WERI-Rb-1 (cell line): ENCODE measurements at regions not wholly inside any gene's neighbourhood (a gene's known extent, or its start where the extent isn't known, plus 50 kb on each side); places are given as distances from the start of the nearest gene placed in this dataset.

Experiments used
- DNase-seq: peaks from one replicate; pipeline ENCODE4 v3.0.0-alpha.2; 2020
- H3K27ac ChIP-seq: fragments of 250-450 bp; sonication (Bioruptor Pico); 2 replicates; pipeline ENCODE4 v1.5.1; 2020; ENCODE audit warnings: mild to moderate bottlenecking, moderate library complexity
- H3K27me3 ChIP-seq: fragments of 250-450 bp; sonication (Bioruptor Pico); 2 replicates; pipeline ENCODE4 v1.5.1; 2021; ENCODE audit warnings: mild to moderate bottlenecking, low read depth, moderate library complexity; ENCODE audit not compliant: insufficient read depth, severe bottlenecking
- H3K36me3 ChIP-seq: fragments of 250-450 bp; sonication (Bioruptor Pico); 2 replicates; pipeline ENCODE4 v1.5.1; 2020; ENCODE audit warnings: mild to moderate bottlenecking, moderate library complexity
- H3K4me3 ChIP-seq: 2 replicates; pipeline ENCODE4 v1.5.1; 2011; ENCODE audit warnings: low read depth, mild to moderate bottlenecking, control low read depth, low read length
- H3K9me3 ChIP-seq: fragments of 250-450 bp; sonication (Bioruptor Pico); 2 replicates; pipeline ENCODE4 v1.5.1; 2021; ENCODE audit warnings: mild to moderate bottlenecking, moderate library complexity; ENCODE audit not compliant: severe bottlenecking
- CTCF ChIP-seq: IDR thresholded peaks from 2 replicates; pipeline ENCODE4 v1.5.1; 2011; ENCODE audit warnings: low read depth, mild to moderate bottlenecking, control low read depth, inconsistent platforms, low read length

DNA sequence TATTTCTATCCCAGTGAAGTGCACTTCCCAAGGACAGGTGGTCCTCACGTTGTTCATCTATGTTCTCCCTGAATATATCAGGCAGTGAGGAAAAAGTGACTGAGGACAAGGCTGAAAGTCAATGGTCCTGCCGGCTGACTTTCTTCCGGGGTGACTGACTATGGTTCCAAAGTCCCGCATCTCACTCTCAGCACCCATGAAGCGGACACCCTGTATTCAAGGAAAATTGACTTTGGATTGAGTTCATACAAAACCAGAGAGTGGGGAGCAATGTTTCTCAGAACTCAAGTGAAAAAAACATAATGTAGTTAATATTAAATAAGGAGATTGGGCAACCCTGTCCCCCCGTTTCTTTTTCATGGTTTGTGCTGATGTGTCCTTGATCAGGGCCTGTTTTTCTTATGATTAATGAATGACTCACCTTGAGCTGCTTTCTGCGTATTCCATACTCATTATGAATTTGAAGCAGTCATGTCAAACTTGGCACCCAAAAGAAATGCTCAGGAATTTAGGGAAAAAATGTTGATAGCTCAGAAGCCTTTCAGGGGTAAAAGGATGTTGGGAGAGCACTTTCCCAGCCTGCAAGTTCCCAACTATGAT, 184.0 kb downstream of the CYLD start:
- TF ChIP-seq CTCF, result no peak
- Histone ChIP-seq H3K27me3 (no peaks in the 10 kb centered on the region), H3K36me3 (no peaks in the 10 kb centered on the region), H3K27ac (no peak overlapping the region), H3K9me3 (no peaks in the 10 kb centered on the region), H3K4me3 (no peak overlapping the region)
- no peak for DNase-seq

DNA sequence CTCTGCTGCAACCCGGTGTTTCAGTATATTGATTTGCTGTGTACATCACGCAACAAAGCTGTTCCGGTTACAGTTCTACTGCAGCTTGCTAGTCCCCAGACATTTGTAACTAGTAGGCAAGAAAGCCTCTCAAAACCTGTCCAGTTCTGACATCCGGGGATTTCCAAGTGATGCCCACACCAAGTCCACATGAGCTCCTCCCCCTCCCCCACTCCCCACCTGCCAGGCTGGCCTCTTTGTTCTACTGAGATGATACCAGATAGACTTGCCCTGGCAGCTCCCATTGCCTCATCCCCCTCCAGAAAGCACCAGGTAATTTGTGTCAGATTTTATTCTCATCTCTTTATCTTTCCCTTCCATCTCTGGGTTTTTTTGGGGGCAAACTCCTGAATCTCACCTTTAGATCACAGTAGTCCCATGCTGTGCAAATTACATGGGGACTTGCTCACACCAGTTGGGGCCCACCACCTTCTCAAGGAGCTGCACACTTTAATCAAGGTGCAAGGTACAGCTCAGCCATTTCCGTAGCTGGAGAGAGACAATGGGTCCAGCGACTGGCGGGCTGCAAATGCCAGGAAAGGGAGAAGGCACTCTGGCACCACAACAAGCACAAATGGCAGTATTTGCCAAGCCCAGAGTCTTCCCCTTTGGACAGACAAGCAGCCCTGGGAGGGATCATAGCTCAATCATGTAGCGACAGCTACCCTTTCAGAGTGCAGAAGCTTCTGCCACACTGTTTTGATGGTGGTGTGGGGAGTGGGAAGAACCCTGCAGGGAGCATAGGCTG, 183.1 kb downstream of the CYLD start:
- no peak for TF ChIP-seq CTCF
- Histone ChIP-seq H3K9me3 (no peaks in the 10 kb centered on the region), H3K36me3 (no peaks in the 10 kb centered on the region), H3K27me3 (no peaks in the 10 kb centered on the region), H3K4me3 (no peak overlapping the region), H3K27ac (no peak overlapping the region)
- no peak for DNase-seq

- H3K27ac ChIP-seq, result no peak overlapping the region
- TF ChIP-seq CTCF, result no peak
- no peaks in the 10 kb centered on the region for H3K36me3 ChIP-seq
- no peak for DNase-seq
- no peaks in the 10 kb centered on the region for H3K9me3 ChIP-seq
- no peak overlapping the region for H3K4me3 ChIP-seq
- H3K27me3 ChIP-seq, result no peaks in the 10 kb centered on the region
Observed at GRCh38 chr16:50917950-50918703, 176.2 kb downstream of the CYLD start.

DNA sequence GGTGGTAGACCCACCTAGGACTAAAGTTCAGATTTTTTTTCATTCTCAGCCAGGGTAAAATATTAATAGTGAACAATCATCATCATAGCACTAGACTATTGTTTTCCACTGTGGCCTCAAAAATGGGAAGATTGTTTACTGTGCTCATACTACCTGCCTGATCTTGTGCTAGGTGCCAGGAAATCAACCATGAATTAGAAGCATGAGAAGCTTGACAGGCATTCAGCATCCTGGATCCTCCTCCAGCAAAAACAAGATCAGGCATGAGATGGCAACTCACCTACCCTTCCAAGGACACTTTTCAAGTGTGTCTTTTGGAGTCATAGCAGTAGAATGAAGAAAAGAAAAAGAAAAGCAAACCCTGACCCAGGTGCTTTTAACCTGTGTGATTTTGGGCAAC, 174.2 kb downstream of the CYLD start:
- Histone ChIP-seq H3K9me3 (no peaks in the 10 kb centered on the region), H3K4me3 (no peak overlapping the region), H3K27ac (no peak overlapping the region), H3K36me3 (no peaks in the 10 kb centered on the region), H3K27me3 (no peaks in the 10 kb centered on the region)
- TF ChIP-seq CTCF, result no peak
- DNase-seq, result no peak

- DNase-seq, result no peak
- Histone ChIP-seq H3K4me3 (no peak overlapping the region), H3K36me3 (no peaks in the 10 kb centered on the region), H3K27ac (no peak overlapping the region), H3K9me3 (no peaks in the 10 kb centered on the region), H3K27me3 (no peaks in the 10 kb centered on the region)
- no peak for TF ChIP-seq CTCF
Observed at GRCh38 chr16:50915120-50915519, 173.2 kb downstream of the CYLD start.
